Hippocampal formation (tissue), 2 donors: ENCODE measurements at regions not wholly inside any gene's neighbourhood (a gene's known extent, or its start where the extent isn't known, plus 50 kb on each side); places are given as distances from the start of the nearest gene placed in this dataset.

Experiments used
- DNase-seq, 2 donors: peaks; one replicate each; lab custom pipeline; 2025; lab: John Stamatoyannopoulos, UW

- DNase-seq, result no peak
Measured at GRCh38 chr10:105879401-105879800, 1238.3 kb downstream of the SORCS3 start.

GRCh38 chr10:105875050-105875449 lies 1234.0 kb downstream of the SORCS3 start:
- no peak for DNase-seq

DNA sequence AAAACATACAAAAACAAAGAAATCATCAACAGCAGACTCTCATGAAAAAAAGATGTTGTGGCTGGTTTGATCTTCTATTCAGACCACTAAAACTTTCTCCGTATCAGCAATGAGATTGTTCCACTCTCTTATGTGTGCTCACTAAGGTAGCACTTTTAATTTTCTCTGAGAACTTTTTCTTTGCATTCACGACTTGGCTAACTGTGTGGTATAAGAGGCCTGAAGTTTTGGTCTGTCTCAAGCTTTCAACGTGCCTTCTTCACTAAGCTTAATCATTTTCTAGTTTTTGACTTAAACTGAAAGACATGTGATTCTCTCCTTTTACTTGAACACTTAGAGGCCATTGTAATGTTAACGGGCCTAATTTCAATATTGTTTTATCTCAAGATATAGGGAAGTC lies 1231.6 kb downstream of the SORCS3 start:
- no peak for DNase-seq

DNA sequence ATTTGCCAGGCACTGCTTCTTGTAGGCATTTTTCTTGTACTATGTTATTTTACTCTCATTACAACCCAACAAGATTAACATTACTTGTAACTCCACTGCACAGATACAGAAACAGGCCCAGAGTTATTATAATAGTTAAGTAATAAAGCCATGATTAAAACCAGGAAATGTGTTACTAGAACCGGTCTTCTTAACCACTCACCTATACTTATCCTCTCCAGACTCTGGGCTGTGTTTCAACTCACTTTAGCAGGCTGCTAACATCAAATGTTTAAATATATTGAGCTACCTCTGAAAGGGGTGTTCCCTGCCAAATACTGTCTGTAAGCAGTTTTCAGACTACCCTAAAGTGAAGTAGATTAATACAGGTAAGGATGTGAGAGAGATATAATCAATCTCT lies 1227.8 kb downstream of the SORCS3 start:
- no peak for DNase-seq

DNA sequence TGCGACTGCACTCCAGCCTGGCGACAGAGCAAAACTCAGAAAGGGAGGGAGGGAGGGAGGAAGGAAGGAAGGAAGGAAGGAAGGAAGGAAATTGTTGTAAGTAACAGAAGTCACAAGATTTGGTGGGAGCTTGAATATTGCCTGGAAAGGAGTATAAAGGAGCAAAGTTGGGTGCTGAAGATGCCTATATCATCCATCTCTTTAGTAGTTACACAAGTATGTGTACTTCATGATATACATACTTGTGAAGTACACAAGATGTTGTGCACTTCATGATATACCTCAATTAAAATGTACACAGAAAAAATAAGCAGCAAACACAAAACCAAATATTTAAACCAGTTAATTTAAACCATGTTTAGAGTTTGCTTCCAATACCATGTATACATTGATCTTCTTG lies 1223.8 kb downstream of the SORCS3 start:
- DNase-seq, result no peak

GRCh38 chr10:105857268-105858264 lies 1216.5 kb downstream of the SORCS3 start:
- no peak for DNase-seq

DNA sequence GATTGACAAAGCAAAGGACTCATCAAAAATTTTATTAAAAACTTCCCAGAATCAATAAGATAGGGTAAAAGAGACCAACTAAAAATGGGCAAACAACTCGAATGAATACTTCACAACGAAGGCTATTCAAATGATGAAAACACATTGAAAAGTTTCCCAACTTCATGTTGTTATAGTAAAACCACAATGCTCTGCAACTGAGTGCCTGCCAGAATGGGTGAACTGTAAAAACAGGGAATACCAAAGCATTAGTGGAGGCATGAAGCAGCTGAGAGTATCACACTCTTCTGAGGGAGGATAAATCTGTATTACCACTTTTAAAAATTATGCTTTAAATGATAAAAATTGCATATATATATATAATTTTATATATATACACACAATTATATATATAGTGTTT lies 1214.7 kb downstream of the SORCS3 start:
- no peak for DNase-seq

- no peak for DNase-seq
Measured at GRCh38 chr10:105844676-105845570, 1203.8 kb downstream of the SORCS3 start.

GRCh38 chr10:105844241-105844640 lies 1203.2 kb downstream of the SORCS3 start:
- DNase-seq, result peak in 1 of 2 donors; percentile 34

DNA sequence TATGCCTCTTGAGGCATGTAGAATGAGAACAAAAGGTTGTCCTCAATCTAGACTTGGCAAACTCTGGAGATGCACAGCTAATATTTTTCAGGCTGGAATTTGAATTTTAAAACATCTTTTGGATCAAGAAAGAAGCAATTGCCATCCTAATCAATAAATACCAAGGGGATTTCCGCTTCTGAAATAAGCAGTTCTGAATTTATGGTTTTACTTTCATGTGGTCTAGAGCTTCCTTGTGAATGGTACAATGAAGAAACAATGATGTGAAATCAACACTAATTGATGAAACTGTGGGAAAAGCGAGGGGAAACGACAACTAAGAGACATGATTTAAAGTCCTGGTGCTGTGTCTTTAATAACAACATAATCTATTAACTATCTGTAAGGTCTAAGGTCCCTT lies 1202.7 kb downstream of the SORCS3 start:
- no peak for DNase-seq

GRCh38 chr10:105840288-105840770 lies 1199.2 kb downstream of the SORCS3 start:
- DNase-seq, result no peak

DNA sequence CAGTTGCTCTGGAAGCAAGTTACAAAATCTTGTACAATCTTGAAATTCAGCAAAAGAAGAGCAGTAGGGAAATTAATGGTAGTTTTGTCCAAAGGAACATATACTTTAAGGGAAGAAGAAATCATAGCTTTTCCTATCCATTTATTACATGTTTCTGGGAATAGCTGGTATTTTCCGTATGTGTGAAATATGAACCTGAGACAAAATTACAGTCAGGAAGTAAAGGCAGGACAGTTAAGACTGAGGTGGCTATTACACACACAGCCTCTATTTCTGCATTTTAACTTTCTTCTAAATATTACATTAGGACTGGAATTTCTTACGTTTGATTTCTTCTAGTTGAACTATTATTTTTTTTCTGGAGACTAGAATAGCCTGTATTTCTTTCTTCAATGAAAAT lies 1197.3 kb downstream of the SORCS3 start:
- DNase-seq, result no peak

DNA sequence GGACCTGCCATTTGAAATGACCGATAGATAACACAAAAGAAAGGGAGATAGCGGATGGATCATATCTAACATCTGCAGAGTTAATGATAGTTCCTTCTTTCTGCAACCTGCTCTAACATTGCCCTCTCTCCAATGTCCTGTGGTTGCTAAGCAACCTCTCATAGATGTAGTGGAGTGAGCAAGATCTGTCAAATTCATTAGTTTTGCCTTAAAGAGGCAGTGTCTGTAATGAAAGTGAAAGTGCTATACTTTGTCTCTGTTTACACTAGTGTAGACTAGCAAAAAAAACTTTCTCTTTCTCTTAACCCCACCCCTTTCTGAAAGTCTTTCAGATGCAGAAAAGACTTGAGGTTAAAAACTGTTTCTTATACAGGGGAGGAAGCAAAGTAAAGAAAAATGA lies 1196.9 kb downstream of the SORCS3 start:
- no peak for DNase-seq

- DNase-seq, result no peak
Measured at GRCh38 chr10:105834261-105835059, 1193.4 kb downstream of the SORCS3 start.

- DNase-seq, result no peak
Measured at GRCh38 chr10:105827133-105827532, 1186.0 kb downstream of the SORCS3 start.

DNA sequence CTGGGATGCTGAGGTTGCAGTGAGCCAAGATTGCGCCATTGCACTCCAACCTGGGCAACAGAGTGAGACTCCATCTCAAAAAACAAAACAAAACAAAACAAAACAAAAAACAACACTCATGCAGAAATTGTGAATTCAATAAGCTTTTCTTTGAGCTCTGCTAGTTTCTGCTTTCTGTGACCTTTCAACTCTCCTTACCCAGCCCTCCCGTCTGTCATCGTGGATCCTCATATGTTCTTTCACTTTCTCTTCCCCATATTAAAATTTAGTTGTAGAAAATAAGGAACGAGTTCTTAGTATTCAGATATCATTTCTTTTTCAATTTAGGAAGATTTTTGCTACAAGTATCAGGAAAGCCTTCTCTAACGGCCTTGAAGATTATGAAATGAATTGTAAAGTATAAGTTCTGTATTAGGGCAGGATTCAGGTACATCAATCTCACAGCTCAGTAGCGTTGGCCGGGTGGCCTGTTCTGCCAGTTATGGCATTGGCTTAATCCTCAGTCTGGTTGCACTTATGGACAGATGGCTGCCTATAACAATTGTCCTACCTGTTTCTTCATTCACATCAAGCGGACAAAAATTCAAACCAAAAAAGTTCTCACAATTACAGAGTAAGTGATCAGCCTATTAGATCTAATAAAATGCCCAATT lies 1167.0 kb downstream of the SORCS3 start:
- no peak for DNase-seq

DNA sequence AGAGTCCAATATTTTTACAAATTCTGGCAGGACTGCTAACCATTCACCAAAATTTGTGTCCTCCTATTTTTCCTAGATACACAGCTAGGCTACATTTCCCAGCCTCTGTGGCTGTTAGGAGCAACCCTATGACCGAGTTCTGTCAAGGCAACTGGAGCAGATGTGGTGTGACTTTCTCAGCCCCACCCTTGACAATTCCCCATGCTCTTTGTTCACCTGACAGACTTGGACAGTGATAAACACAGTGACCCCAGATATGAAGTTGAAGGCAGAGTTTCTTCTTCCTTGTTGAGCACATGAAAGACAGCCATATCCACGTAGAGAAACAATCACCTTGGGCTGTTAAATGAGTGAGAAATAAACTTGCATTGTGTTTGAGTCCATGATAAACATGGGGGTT lies 1162.1 kb downstream of the SORCS3 start:
- no peak for DNase-seq

DNA sequence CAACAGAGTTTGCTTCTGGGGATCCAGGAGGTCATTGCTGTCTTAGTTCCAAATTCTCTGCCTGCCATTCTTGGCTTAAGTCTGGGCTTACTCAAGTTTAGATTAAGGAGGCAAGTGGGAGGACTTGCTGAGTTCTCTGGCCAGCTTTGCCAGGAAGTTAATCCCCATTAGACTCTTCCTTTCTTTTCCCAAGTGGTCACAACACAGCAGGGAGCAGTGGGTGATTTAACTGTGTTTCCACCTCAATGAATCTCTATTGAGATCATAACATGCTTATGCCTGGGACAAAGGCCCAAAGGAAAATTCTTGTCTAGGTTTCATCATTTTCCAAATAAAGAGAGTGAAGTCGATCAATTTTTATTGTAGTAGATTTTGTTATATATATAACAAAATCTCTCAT lies 1159.6 kb downstream of the SORCS3 start:
- no peak for DNase-seq

GRCh38 chr10:105798328-105798889 lies 1157.3 kb downstream of the SORCS3 start:
- DNase-seq, result no peak

- peak in 1 of 2 donors; percentile 4 for DNase-seq
Measured at GRCh38 chr10:105797234-105797890, 1156.3 kb downstream of the SORCS3 start.
